Fibroblast of lung (primary cell): ENCODE measurements at regions not wholly inside any gene's neighbourhood (a gene's known extent, or its start where the extent isn't known, plus 50 kb on each side); places are given as distances from the start of the nearest gene placed in this dataset.

Experiments
- DNase-seq, 2 donors: peaks; one replicate each; pipeline versions ENCODE4 v3.0.0 to v3.0.0-alpha.2; 2010; ENCODE audit warnings: low read depth in 2 of 2
- H2AFZ ChIP-seq: 2 replicates; pipeline ENCODE4 v1.5.1; 2012; ENCODE audit warnings: low read length, control low read depth, inconsistent platforms
- H3K27ac ChIP-seq: 2 replicates; pipeline ENCODE4 v1.5.1; 2011; ENCODE audit warnings: low read length, control low read depth; ENCODE audit not compliant: insufficient read depth
- H3K27me3 ChIP-seq: 2 replicates; pipeline ENCODE4 v1.5.1; 2011; ENCODE audit warnings: mild to moderate bottlenecking, low read length; ENCODE audit not compliant: control insufficient read depth, insufficient read depth
- H3K36me3 ChIP-seq: 2 replicates; pipeline ENCODE4 v1.5.1; 2011; ENCODE audit warnings: low read length; ENCODE audit not compliant: control insufficient read depth, insufficient read depth
- H3K4me1 ChIP-seq: 2 replicates; pipeline ENCODE4 v1.5.1; 2011; ENCODE audit warnings: low read length; ENCODE audit not compliant: control insufficient read depth, insufficient read depth; ENCODE audit errors: extremely low read depth
- H3K4me2 ChIP-seq: 2 replicates; pipeline ENCODE4 v1.5.1; 2011; ENCODE audit warnings: low read length, control low read depth; ENCODE audit not compliant: insufficient read depth; ENCODE audit errors: extremely low read depth
- H3K4me3 ChIP-seq, 4 experiments: fragments of 200-600 bp in 1 of 4; sonication (generic) in 1 of 4; replicated peaks in 1 of 4; 2 replicates each; pipeline ENCODE4 v1.5.1; 2011 to 2016; ENCODE audit warnings: low read length in 4 of 4, low read depth in 3 of 4, mild to moderate bottlenecking in 3 of 4, control low read depth in 2 of 4, inconsistent platforms in 1 of 4, mixed read lengths in 1 of 4; ENCODE audit not compliant: insufficient read depth in 1 of 4; ENCODE audit errors: control extremely low read depth in 1 of 4
- H3K79me2 ChIP-seq: 2 replicates; pipeline ENCODE4 v1.5.1; 2012; ENCODE audit warnings: mild to moderate bottlenecking, low read length, inconsistent platforms; ENCODE audit not compliant: control insufficient read depth, insufficient read depth
- H3K9ac ChIP-seq: 2 replicates; pipeline ENCODE4 v1.5.1; 2011; ENCODE audit warnings: mild to moderate bottlenecking, low read length, control low read depth; ENCODE audit not compliant: insufficient read depth
- H3K9me3 ChIP-seq: 2 replicates; pipeline ENCODE4 v1.5.1; 2012; ENCODE audit warnings: low read depth, low read length; ENCODE audit not compliant: control insufficient read depth, insufficient read depth
- H4K20me1 ChIP-seq: 2 replicates; pipeline ENCODE4 v1.5.1; 2011; ENCODE audit warnings: low read length; ENCODE audit not compliant: control insufficient read depth, insufficient read depth; ENCODE audit errors: extremely low read depth
- CTCF ChIP-seq, 2 donors: IDR thresholded peaks in 1 of 2; conservative IDR thresholded peaks in 1 of 2; 1 replicate in 1 of 2; 2 replicates in 1 of 2; pipeline ENCODE4 v1.5.1; 2011 to 2012; ENCODE audit warnings: low read length in 2 of 2, control low read depth in 1 of 2, inconsistent platforms in 1 of 2, low read depth in 1 of 2, mild to moderate bottlenecking in 1 of 2
- EZH2 ChIP-seq: IDR thresholded peaks from 2 replicates; pipeline ENCODE4 v1.5.1; 2012; ENCODE audit warnings: low read length, control low read depth, mild to moderate bottlenecking; ENCODE audit errors: missing control alignments

- no peaks in the 10 kb centered on the region for H3K4me1 ChIP-seq
- DNase-seq = peak; percentile 49 to 51
- H3K4me2 ChIP-seq = no peak overlapping the region
- no peaks in the 10 kb centered on the region for H3K27me3 ChIP-seq
- H3K36me3 ChIP-seq = no peaks in the 10 kb centered on the region
- no peak overlapping the region for H3K9ac ChIP-seq
- no peaks in the 10 kb centered on the region for H3K9me3 ChIP-seq
- no peak overlapping the region for H3K4me3 ChIP-seq
- H2AFZ ChIP-seq = peak overlapping the region; percentile 51
- no peaks in the 10 kb centered on the region for H3K79me2 ChIP-seq
- TF ChIP-seq EZH2 = no peak
- TF ChIP-seq CTCF (conservative IDR thresholded peaks at IDR 0.05 in 1 of 2, IDR thresholded peaks at IDR 0.05 in 1 of 2; ENCODE audit: low read depth in 1 of 2, low read length in 2 of 2) = no peak
- no peaks in the 10 kb centered on the region for H4K20me1 ChIP-seq
- H3K27ac ChIP-seq = no peak overlapping the region
These were observed 294.2 kb upstream of the TBL1XR1 start for GRCh38 chr3:177491296-177492032.

- H3K27ac ChIP-seq = no peak overlapping the region
- no peak for DNase-seq
- H3K27me3 ChIP-seq = no peaks in the 10 kb centered on the region
- no peak overlapping the region for H3K9ac ChIP-seq
- no peaks in the 10 kb centered on the region for H3K79me2 ChIP-seq
- H2AFZ ChIP-seq = no peak overlapping the region
- no peaks in the 10 kb centered on the region for H3K9me3 ChIP-seq
- no peak overlapping the region for H3K4me2 ChIP-seq
- no peaks in the 10 kb centered on the region for H3K36me3 ChIP-seq
- H3K4me3 ChIP-seq = no peak overlapping the region
- H3K4me1 ChIP-seq = no peaks in the 10 kb centered on the region
- no peaks in the 10 kb centered on the region for H4K20me1 ChIP-seq
- TF ChIP-seq EZH2 (no peak), CTCF (conservative IDR thresholded peaks at IDR 0.05 in 1 of 2, IDR thresholded peaks at IDR 0.05 in 1 of 2; ENCODE audit: low read depth in 1 of 2, low read length in 2 of 2) (no peak)
These were observed 295.8 kb upstream of the TBL1XR1 start for GRCh38 chr3:177493091-177493490.

GRCh38 chr3:177494216-177494615, 296.9 kb upstream of the TBL1XR1 start:
- Histone ChIP-seq H3K79me2 (no peaks in the 10 kb centered on the region), H3K9me3 (no peaks in the 10 kb centered on the region), H3K4me2 (no peak overlapping the region), H3K9ac (no peak overlapping the region), H3K36me3 (no peaks in the 10 kb centered on the region), H3K4me3 (no peak overlapping the region), H4K20me1 (no peaks in the 10 kb centered on the region), H3K27me3 (no peaks in the 10 kb centered on the region), H3K4me1 (no peaks in the 10 kb centered on the region), H2AFZ (no peak overlapping the region), H3K27ac (no peak overlapping the region)
- TF ChIP-seq CTCF (conservative IDR thresholded peaks at IDR 0.05 in 1 of 2, IDR thresholded peaks at IDR 0.05 in 1 of 2; ENCODE audit: low read depth in 1 of 2, low read length in 2 of 2) = no peak
- TF ChIP-seq EZH2 = no peak
- no peak for DNase-seq
